K562 (cell line): ENCODE measurements at regions not wholly inside any gene's neighbourhood (a gene's known extent, or its start where the extent isn't known, plus 50 kb on each side); places are given as distances from the start of the nearest gene placed in this dataset.

Experiments
- CHCHD3 ChIP-seq: fragments of 250-450 bp; sonication (Bioruptor Pico); IDR thresholded peaks from 2 replicates; pipeline ENCODE4 v2.1.2; 2022; ENCODE audit warnings: mild to moderate bottlenecking
- ESRRA ChIP-seq: fragments of 450-650 bp; IDR thresholded peaks from 2 replicates; pipeline ENCODE4 v1.6.1; 2014; ENCODE audit warnings: low read depth, mild to moderate bottlenecking, moderate library complexity, borderline replicate concordance
- EZH2 ChIP-seq: IDR thresholded peaks from 2 replicates; pipeline ENCODE4 v1.6.1; 2012; ENCODE audit warnings: low read depth, mild to moderate bottlenecking, inconsistent platforms, low read length, borderline replicate concordance
- NR4A1 ChIP-seq, 2 experiments: fragments of 250-450 bp in 1 of 2; fragments of 450-650 bp in 1 of 2; sonication (Bioruptor Pico) in 1 of 2; IDR thresholded peaks; 2 replicates each; pipeline versions ENCODE4 v1.4.0 to v1.6.1; 2016 to 2020; ENCODE audit warnings: mild to moderate bottlenecking in 2 of 2, missing compliant biosample characterization in 1 of 2, missing genetic modification characterization in 1 of 2, moderate library complexity in 1 of 2
- POLR2AphosphoS5 ChIP-seq: IDR thresholded peaks from 2 replicates; pipeline ENCODE4 v1.6.1; 2011; ENCODE audit warnings: mild to moderate bottlenecking, low read depth, low read length, moderate library complexity; ENCODE audit not compliant: control insufficient read depth, insufficient read depth
- SMARCC2 ChIP-seq: fragments of 450-650 bp; IDR thresholded peaks from 2 replicates; pipeline ENCODE4 v1.6.1; 2017; ENCODE audit warnings: antibody characterized with exemption, moderate library complexity, mild to moderate bottlenecking, low read depth
- SREBF1 ChIP-seq: fragments of 150-350 bp; IDR thresholded peaks from 2 replicates; pipeline ENCODE4 v1.6.1; 2014; ENCODE audit warnings: antibody characterized with exemption, low read depth, low read length, borderline replicate concordance
- STAT5A ChIP-seq: IDR thresholded peaks from 2 replicates; pipeline ENCODE4 v1.6.1; 2012; ENCODE audit warnings: low read length, inconsistent platforms, borderline replicate concordance
- TCF7L2 ChIP-seq: fragments of 150-350 bp; IDR thresholded peaks from 2 replicates; pipeline ENCODE4 v1.6.1; 2016; ENCODE audit warnings: low read depth, mild to moderate bottlenecking, low read length, moderate library complexity
- USF2 ChIP-seq: sonication (generic); formaldehyde crosslinking; IDR thresholded peaks from 2 replicates; pipeline ENCODE4 v1.5.0; 2020; ENCODE audit warnings: missing genetic modification reagents
- TF ChIP-seq, protein P1 (sequence below), 3 experiments: IDR thresholded peaks in 2 of 3; conservative IDR thresholded peaks in 1 of 3; 2 replicates each; pipeline ENCODE4 v1.5.1; 2011 to 2012; ENCODE audit warnings: low read length in 3 of 3, mild to moderate bottlenecking in 3 of 3, control low read depth in 2 of 3, improper control_type of control experiment in 1 of 3, inconsistent platforms in 1 of 3, low read depth in 1 of 3, mixed read lengths in 1 of 3, moderate library complexity in 1 of 3; ENCODE audit not compliant: insufficient read depth in 2 of 3
- TF ChIP-seq, protein P2 (sequence below): fragments of 250-450 bp; sonication (Bioruptor Pico); IDR thresholded peaks from 2 replicates; pipeline ENCODE4 v1.4.0; 2020; ENCODE audit warnings: mild to moderate bottlenecking

- TF ChIP-seq STAT5A (no peak), CHCHD3 (CRISPR knock-in tag) (no peak), ESRRA (no peak), TCF7L2 (no peak), NR4A1 (CRISPR knock-in tag; IDR thresholded peaks at IDR 0.05) (no peak), NR4A1 (tag; IDR thresholded peaks at IDR 0.05) (no peak), SMARCC2 (no peak), USF2 (no peak), EZH2 (no peak), SREBF1 (no peak), POLR2AphosphoS5 (no peak)
- TF ChIP-seq, protein P1, sequence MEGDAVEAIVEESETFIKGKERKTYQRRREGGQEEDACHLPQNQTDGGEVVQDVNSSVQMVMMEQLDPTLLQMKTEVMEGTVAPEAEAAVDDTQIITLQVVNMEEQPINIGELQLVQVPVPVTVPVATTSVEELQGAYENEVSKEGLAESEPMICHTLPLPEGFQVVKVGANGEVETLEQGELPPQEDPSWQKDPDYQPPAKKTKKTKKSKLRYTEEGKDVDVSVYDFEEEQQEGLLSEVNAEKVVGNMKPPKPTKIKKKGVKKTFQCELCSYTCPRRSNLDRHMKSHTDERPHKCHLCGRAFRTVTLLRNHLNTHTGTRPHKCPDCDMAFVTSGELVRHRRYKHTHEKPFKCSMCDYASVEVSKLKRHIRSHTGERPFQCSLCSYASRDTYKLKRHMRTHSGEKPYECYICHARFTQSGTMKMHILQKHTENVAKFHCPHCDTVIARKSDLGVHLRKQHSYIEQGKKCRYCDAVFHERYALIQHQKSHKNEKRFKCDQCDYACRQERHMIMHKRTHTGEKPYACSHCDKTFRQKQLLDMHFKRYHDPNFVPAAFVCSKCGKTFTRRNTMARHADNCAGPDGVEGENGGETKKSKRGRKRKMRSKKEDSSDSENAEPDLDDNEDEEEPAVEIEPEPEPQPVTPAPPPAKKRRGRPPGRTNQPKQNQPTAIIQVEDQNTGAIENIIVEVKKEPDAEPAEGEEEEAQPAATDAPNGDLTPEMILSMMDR (IDR thresholded peaks at IDR 0.05 in 2 of 3, conservative IDR thresholded peaks at IDR 0.05 in 1 of 3; ENCODE audit: insufficient read depth in 2 of 3, low read depth in 1 of 3, low read length in 3 of 3): no peak
- TF ChIP-seq, protein P2, sequence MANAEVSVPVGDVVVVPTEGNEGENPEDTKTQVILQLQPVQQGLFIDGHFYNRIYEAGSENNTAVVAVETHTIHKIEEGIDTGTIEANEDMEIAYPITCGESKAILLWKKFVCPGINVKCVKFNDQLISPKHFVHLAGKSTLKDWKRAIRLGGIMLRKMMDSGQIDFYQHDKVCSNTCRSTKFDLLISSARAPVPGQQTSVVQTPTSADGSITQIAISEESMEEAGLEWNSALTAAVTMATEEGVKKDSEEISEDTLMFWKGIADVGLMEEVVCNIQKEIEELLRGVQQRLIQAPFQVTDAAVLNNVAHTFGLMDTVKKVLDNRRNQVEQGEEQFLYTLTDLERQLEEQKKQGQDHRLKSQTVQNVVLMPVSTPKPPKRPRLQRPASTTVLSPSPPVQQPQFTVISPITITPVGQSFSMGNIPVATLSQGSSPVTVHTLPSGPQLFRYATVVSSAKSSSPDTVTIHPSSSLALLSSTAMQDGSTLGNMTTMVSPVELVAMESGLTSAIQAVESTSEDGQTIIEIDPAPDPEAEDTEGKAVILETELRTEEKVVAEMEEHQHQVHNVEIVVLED: no peak
Observed at GRCh38 chr5:30659417-30659816, 534.1 kb upstream of the CDH6 start.
